H9 (cell line): ENCODE measurements at regions not wholly inside any gene's neighbourhood (a gene's known extent, or its start where the extent isn't known, plus 50 kb on each side); places are given as distances from the start of the nearest gene placed in this dataset.

Experiments
- DNase-seq: peaks from one replicate; pipeline ENCODE4 v3.0.0-alpha.2; 2017
- H2AFZ ChIP-seq: one replicate; pipeline ENCODE4 v1.6.1; 2013; ENCODE audit warnings: mild to moderate bottlenecking, low read length, control low read depth, moderate library complexity
- H2AK5ac ChIP-seq: 2 replicates; pipeline ENCODE4 v1.6.1; 2013; ENCODE audit warnings: low read length, control low read depth, mixed read lengths; ENCODE audit not compliant: insufficient read length
- H2BK120ac ChIP-seq: one replicate; pipeline ENCODE4 v1.6.1; 2013; ENCODE audit warnings: low read depth, mild to moderate bottlenecking, low read length, control low read depth, inconsistent platforms; ENCODE audit not compliant: poor library complexity, severe bottlenecking
- H2BK12ac ChIP-seq: 2 replicates; pipeline ENCODE4 v1.6.1; 2013; ENCODE audit warnings: low read length, control low read depth, mixed read lengths, low read depth; ENCODE audit not compliant: insufficient read length
- H2BK15ac ChIP-seq: 2 replicates; pipeline ENCODE4 v1.6.1; 2013; ENCODE audit warnings: low read depth, low read length, control low read depth
- H2BK20ac ChIP-seq: one replicate; pipeline ENCODE4 v1.6.1; 2013; ENCODE audit warnings: low read depth, mild to moderate bottlenecking, low read length, control low read depth, inconsistent platforms; ENCODE audit not compliant: poor library complexity, severe bottlenecking
- H2BK5ac ChIP-seq: 2 replicates; pipeline ENCODE4 v1.6.1; 2013; ENCODE audit warnings: low read length, control low read depth, mixed read lengths; ENCODE audit not compliant: insufficient read length
- H3K14ac ChIP-seq: 2 replicates; pipeline ENCODE4 v1.6.1; 2013; ENCODE audit warnings: low read length, control low read depth; ENCODE audit not compliant: insufficient read depth
- H3K18ac ChIP-seq: 2 replicates; pipeline ENCODE4 v1.6.1; 2013; ENCODE audit warnings: low read depth, mild to moderate bottlenecking, mixed read lengths, low read length, control low read depth; ENCODE audit not compliant: insufficient read length
- H3K23ac ChIP-seq: 2 replicates; pipeline ENCODE4 v1.6.1; 2013; ENCODE audit warnings: low read length, control low read depth, mixed read lengths, low read depth; ENCODE audit not compliant: insufficient read length
- H3K23me2 ChIP-seq: 2 replicates; pipeline ENCODE4 v1.6.1; 2013; ENCODE audit warnings: low read depth, mild to moderate bottlenecking, mixed read lengths, low read length, control low read depth; ENCODE audit not compliant: insufficient read length, poor library complexity, severe bottlenecking
- H3K27ac ChIP-seq: 2 replicates; pipeline ENCODE4 v1.5.1; 2013; ENCODE audit warnings: low read length, control low read depth, mixed read lengths, low read depth; ENCODE audit not compliant: insufficient read length
- H3K27me3 ChIP-seq: 2 replicates; pipeline ENCODE4 v1.6.1; 2013; ENCODE audit warnings: low read length, control low read depth, inconsistent platforms; ENCODE audit not compliant: insufficient read depth
- H3K4ac ChIP-seq: 2 replicates; pipeline ENCODE4 v1.6.1; 2013; ENCODE audit warnings: low read depth, mild to moderate bottlenecking, control low read depth, inconsistent platforms, low read length, moderate library complexity
- H3K4me1 ChIP-seq: 2 replicates; pipeline ENCODE4 v1.6.1; 2013; ENCODE audit warnings: low read length, control low read depth, inconsistent platforms; ENCODE audit not compliant: insufficient read depth
- H3K4me2 ChIP-seq: 2 replicates; pipeline ENCODE4 v1.6.1; 2013; ENCODE audit warnings: low read length, control low read depth, mixed read lengths; ENCODE audit not compliant: insufficient read length, insufficient read depth
- H3K56ac ChIP-seq: 2 replicates; pipeline ENCODE4 v1.6.1; 2013; ENCODE audit warnings: low read depth, mild to moderate bottlenecking, mixed read lengths, low read length, control low read depth; ENCODE audit not compliant: insufficient read length
- H3K79me1 ChIP-seq: 2 replicates; pipeline ENCODE4 v1.6.1; 2013; ENCODE audit warnings: low read depth, mild to moderate bottlenecking, moderate library complexity, low read length, control low read depth, inconsistent platforms; ENCODE audit not compliant: insufficient read depth, poor library complexity, severe bottlenecking
- H3K79me2 ChIP-seq: 2 replicates; pipeline ENCODE4 v1.6.1; 2013; ENCODE audit warnings: low read length, control low read depth, inconsistent platforms; ENCODE audit not compliant: insufficient read depth
- H3K9ac ChIP-seq: 2 replicates; pipeline ENCODE4 v1.6.1; 2013; ENCODE audit warnings: low read length, control low read depth, mixed read lengths; ENCODE audit not compliant: insufficient read length; ENCODE audit errors: extremely low read depth
- H3K9me3 ChIP-seq: one replicate; pipeline ENCODE4 v1.6.1; 2013; ENCODE audit warnings: low read depth, low read length, inconsistent platforms; ENCODE audit not compliant: control insufficient read depth
- H3T11ph ChIP-seq: one replicate; pipeline ENCODE4 v1.6.1; 2013; ENCODE audit warnings: mild to moderate bottlenecking, low read length, control low read depth, inconsistent platforms
- H4K20me1 ChIP-seq: one replicate; pipeline ENCODE4 v1.6.1; 2013; ENCODE audit not compliant: control insufficient read depth, insufficient read length, insufficient read depth
- H4K5ac ChIP-seq: 2 replicates; pipeline ENCODE4 v1.6.1; 2013; ENCODE audit warnings: low read depth, mild to moderate bottlenecking, mixed read lengths, low read length, control low read depth; ENCODE audit not compliant: insufficient read length
- H4K8ac ChIP-seq: replicated peaks from 2 replicates; pipeline ENCODE4 v1.6.1; 2013; ENCODE audit warnings: low read length, control low read depth, mixed read lengths, low read depth; ENCODE audit not compliant: insufficient read length
- H4K91ac ChIP-seq: 2 replicates; pipeline ENCODE4 v1.6.1; 2013; ENCODE audit warnings: low read depth, mild to moderate bottlenecking, moderate library complexity, mixed read lengths, low read length, control low read depth; ENCODE audit not compliant: insufficient read length
- H3K27ac Mint-ChIP-seq, 3 experiments: 2 replicates in 2 of 3; 3 replicates in 1 of 3; pipeline ENCODE4 v1.8.0; 2020 to 2021; ENCODE audit warnings: mixed read lengths in 3 of 3, mild to moderate bottlenecking in 1 of 3, moderate library complexity in 1 of 3
- H3K27me3 Mint-ChIP-seq: 2 replicates; pipeline ENCODE4 v1.8.0; 2021; ENCODE audit warnings: low read depth, mild to moderate bottlenecking, moderate library complexity, mixed read lengths
- H3K36me3 Mint-ChIP-seq, 3 experiments: 2 replicates in 2 of 3; 3 replicates in 1 of 3; pipeline ENCODE4 v1.8.0; 2020 to 2021; ENCODE audit warnings: low read depth in 3 of 3, mixed read lengths in 3 of 3; ENCODE audit not compliant: insufficient read depth in 1 of 3
- H3K4me1 Mint-ChIP-seq, 2 experiments: 2 replicates each; pipeline ENCODE4 v1.8.0; 2020; ENCODE audit warnings: mixed read lengths in 2 of 2
- H3K4me3 Mint-ChIP-seq, 2 experiments: 2 replicates in 1 of 2; 3 replicates in 1 of 2; pipeline ENCODE4 v1.8.0; 2020 to 2021; ENCODE audit warnings: mild to moderate bottlenecking in 2 of 2, mixed read lengths in 2 of 2, moderate library complexity in 1 of 2
- H3K9me3 Mint-ChIP-seq, 2 experiments: 2 replicates in 1 of 2; 3 replicates in 1 of 2; pipeline ENCODE4 v1.8.0; 2020; ENCODE audit warnings: mild to moderate bottlenecking in 2 of 2, mixed read lengths in 2 of 2, moderate library complexity in 1 of 2
- WGBS: extraction: QIAGEN DNeasy Blood & Tissue Kit; methylation state at CpG from one replicate; pipeline ENCODE4 v1.1.7; 2013; ENCODE audit warnings: missing lambda C conversion rate, low lambda C conversion rate, mixed read lengths; ENCODE audit not compliant: insufficient read length; ENCODE audit errors: extremely low coverage; 5-methylcytosine and 5-hydroxymethylcytosine counted together
- TF ChIP-seq, protein P1 (sequence below): fragments of 200-600 bp; sonication (generic); conservative IDR thresholded peaks from 3 replicates; pipeline ENCODE4 v1.8.0; 2021; ENCODE audit warnings: antibody characterized with exemption, mild to moderate bottlenecking

DNA sequence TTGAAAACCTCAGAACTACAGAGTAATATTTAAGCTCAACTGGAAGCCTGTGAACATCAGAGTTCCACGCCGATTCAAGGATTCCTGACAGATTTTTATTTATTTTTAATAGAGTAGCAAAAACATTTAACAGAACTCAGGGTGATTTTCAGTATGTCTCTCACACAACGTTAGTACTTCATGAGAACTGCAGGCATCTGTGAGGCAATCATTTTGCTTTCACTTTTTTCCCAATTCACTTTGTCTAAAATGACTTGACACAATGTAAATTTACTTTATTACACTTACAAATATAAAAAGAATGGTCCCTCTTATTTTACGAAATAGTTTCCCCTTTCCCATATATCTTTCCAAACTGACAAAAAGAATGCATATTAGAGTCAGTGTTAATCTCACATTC, 869.5 kb upstream of the EPHA5 start:
- TF ChIP-seq, protein P1, sequence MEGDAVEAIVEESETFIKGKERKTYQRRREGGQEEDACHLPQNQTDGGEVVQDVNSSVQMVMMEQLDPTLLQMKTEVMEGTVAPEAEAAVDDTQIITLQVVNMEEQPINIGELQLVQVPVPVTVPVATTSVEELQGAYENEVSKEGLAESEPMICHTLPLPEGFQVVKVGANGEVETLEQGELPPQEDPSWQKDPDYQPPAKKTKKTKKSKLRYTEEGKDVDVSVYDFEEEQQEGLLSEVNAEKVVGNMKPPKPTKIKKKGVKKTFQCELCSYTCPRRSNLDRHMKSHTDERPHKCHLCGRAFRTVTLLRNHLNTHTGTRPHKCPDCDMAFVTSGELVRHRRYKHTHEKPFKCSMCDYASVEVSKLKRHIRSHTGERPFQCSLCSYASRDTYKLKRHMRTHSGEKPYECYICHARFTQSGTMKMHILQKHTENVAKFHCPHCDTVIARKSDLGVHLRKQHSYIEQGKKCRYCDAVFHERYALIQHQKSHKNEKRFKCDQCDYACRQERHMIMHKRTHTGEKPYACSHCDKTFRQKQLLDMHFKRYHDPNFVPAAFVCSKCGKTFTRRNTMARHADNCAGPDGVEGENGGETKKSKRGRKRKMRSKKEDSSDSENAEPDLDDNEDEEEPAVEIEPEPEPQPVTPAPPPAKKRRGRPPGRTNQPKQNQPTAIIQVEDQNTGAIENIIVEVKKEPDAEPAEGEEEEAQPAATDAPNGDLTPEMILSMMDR = no peak
- Histone ChIP-seq H2BK5ac (no peak overlapping the region), H3K4me1 (no peaks in the 10 kb centered on the region), H2BK20ac (no peak overlapping the region), H4K8ac (no peak overlapping the region), H2AK5ac (no peak overlapping the region), H3K23me2 (no peaks in the 10 kb centered on the region), H2BK15ac (no peak overlapping the region), H4K20me1 (no peaks in the 10 kb centered on the region), H4K5ac (no peak overlapping the region), H3K9me3 (no peaks in the 10 kb centered on the region), H3T11ph (no peak overlapping the region), H2BK12ac (no peak overlapping the region), H3K27me3 (no peaks in the 10 kb centered on the region), H4K91ac (no peak overlapping the region), H3K23ac (no peak overlapping the region), H2AFZ (no peak overlapping the region), H2BK120ac (no peak overlapping the region), H3K14ac (no peak overlapping the region), H3K4me2 (no peak overlapping the region), H3K56ac (no peak overlapping the region), H3K18ac (no peak overlapping the region), H3K79me1 (no peaks in the 10 kb centered on the region), H3K27ac (no peak overlapping the region), H3K9ac (no peak overlapping the region), H3K4ac (no peak overlapping the region), H3K79me2 (no peaks in the 10 kb centered on the region)
- no peak for DNase-seq
- WGBS = no CpG with 5 or more reads among the region's 4 CpGs
- no peak overlapping the region for H3K27ac Mint-ChIP-seq
- H3K36me3 Mint-ChIP-seq = peaks cover 3 to 7% (median 4%) of the 10 kb centered on the region in 3 experiments; a peak in 6 of 7 replicates
- no peak overlapping the region for H3K4me3 Mint-ChIP-seq
- no peaks in the 10 kb centered on the region for H3K27me3 Mint-ChIP-seq
- no peaks in the 10 kb centered on the region for H3K4me1 Mint-ChIP-seq
- H3K9me3 Mint-ChIP-seq = peaks cover 3 to 5% of the 10 kb centered on the region in 2 experiments
